Lower leg skin (tissue), 3 donors: ENCODE measurements at regions not wholly inside any gene's neighbourhood (a gene's known extent, or its start where the extent isn't known, plus 50 kb on each side); places are given as distances from the start of the nearest gene placed in this dataset.

Experiments
- CTCF ChIP-seq, 3 donors: fragments of 450-650 bp; IDR thresholded peaks; one replicate each; pipeline ENCODE4 v1.5.1; 2016; ENCODE audit warnings: antibody characterized with exemption in 3 of 3, mild to moderate bottlenecking in 3 of 3, moderate library complexity in 2 of 3
- POLR2A ChIP-seq, 2 donors: fragments of 450-650 bp; IDR thresholded peaks; one replicate each; pipeline ENCODE4 v1.6.1; 2016 to 2017; ENCODE audit warnings: antibody characterized with exemption in 2 of 2, mild to moderate bottlenecking in 1 of 2, moderate library complexity in 1 of 2

- TF ChIP-seq CTCF (IDR thresholded peaks at IDR 0.05) (no peak), POLR2A (IDR thresholded peaks at IDR 0.05) (no peak)
Measured at GRCh38 chr21:26752849-26753248, 92.4 kb downstream of the ADAMTS1 start.
